Inflammatory macrophage treated with lipopolysaccharide for 1 hour (primary cell): ENCODE measurements at regions not wholly inside any gene's neighbourhood (a gene's known extent, or its start where the extent isn't known, plus 50 kb on each side); places are given as distances from the start of the nearest gene placed in this dataset.
A peak's percentile ranks its signal among the peaks of the same experiment; 100 is the strongest.
"Not testable (repeated sequence)": the region's sequence is repeated elsewhere in the genome, so short reads cannot be mapped to it uniquely, and the experiment has no call there.

Experiments
- DNase-seq, 2 donors: peaks; one replicate each; pipeline ENCODE4 v3.0.0-alpha.2; 2020 to 2022

- not testable (repeated sequence) for DNase-seq
Observed at GRCh38 chr2:131828633-131829455, 301.2 kb downstream of the CCDC74A start.

GRCh38 chr2:131829456-131830241 lies 302.0 kb downstream of the CCDC74A start:
- DNase-seq = not testable (repeated sequence)

- DNase-seq = not testable (repeated sequence)
Observed at GRCh38 chr2:131830242-131830945, 302.7 kb downstream of the CCDC74A start.

GRCh38 chr2:131830946-131831310 lies 303.2 kb downstream of the CCDC74A start:
- not testable (repeated sequence) for DNase-seq

- DNase-seq = not testable (repeated sequence)
Observed at GRCh38 chr2:131831450-131832208, 303.9 kb downstream of the CCDC74A start.

- DNase-seq = not testable (repeated sequence)
Observed at GRCh38 chr2:131832209-131832780, 304.6 kb downstream of the CCDC74A start.

- not testable (repeated sequence) for DNase-seq
Observed at GRCh38 chr2:131832917-131833316, 305.2 kb downstream of the CCDC74A start.

GRCh38 chr2:131833367-131834202 lies 305.9 kb downstream of the CCDC74A start:
- DNase-seq = not testable (repeated sequence)

- DNase-seq = not testable (repeated sequence)
Observed at GRCh38 chr2:131834203-131835020, 306.7 kb downstream of the CCDC74A start.

GRCh38 chr2:131835022-131835421 lies 307.3 kb downstream of the CCDC74A start:
- DNase-seq = not testable (repeated sequence)

- DNase-seq = no peak
Observed at GRCh38 chr2:131835621-131836091, 308.0 kb downstream of the CCDC74A start.

- not testable (repeated sequence) for DNase-seq
Observed at GRCh38 chr2:131836116-131836515, 308.4 kb downstream of the CCDC74A start.

GRCh38 chr2:131844044-131844443 lies 316.4 kb downstream of the CCDC74A start:
- not testable (repeated sequence) for DNase-seq

- DNase-seq = not testable (repeated sequence)
Observed at GRCh38 chr2:131856202-131856601, 305.6 kb downstream of the ANKRD30BL start.

GRCh38 chr2:131858197-131858596 lies 303.6 kb downstream of the ANKRD30BL start:
- peak in 1 of 2 donors; percentile 9 for DNase-seq
